Nephron (organoid): ENCODE measurements at regions not wholly inside any gene's neighbourhood (a gene's known extent, or its start where the extent isn't known, plus 50 kb on each side); places are given as distances from the start of the nearest gene placed in this dataset.

Experiments used
- H3K27ac Mint-ChIP-seq, 3 experiments: 2 replicates each; pipeline ENCODE4 v1.8.0; 2020; ENCODE audit warnings: mixed read lengths in 3 of 3, mild to moderate bottlenecking in 2 of 3, moderate library complexity in 1 of 3
- H3K27me3 Mint-ChIP-seq: 2 replicates; pipeline ENCODE4 v1.8.0; 2021; ENCODE audit warnings: low read depth, mild to moderate bottlenecking, moderate library complexity, mixed read lengths
- H3K36me3 Mint-ChIP-seq: 2 replicates; pipeline ENCODE4 v1.8.0; 2020; ENCODE audit warnings: low read depth, mixed read lengths
- H3K4me1 Mint-ChIP-seq: 2 replicates; pipeline ENCODE4 v1.8.0; 2020; ENCODE audit warnings: mixed read lengths
- H3K4me3 Mint-ChIP-seq, 3 experiments: 2 replicates each; pipeline ENCODE4 v1.8.0; 2020; ENCODE audit warnings: mild to moderate bottlenecking in 3 of 3, mixed read lengths in 3 of 3, moderate library complexity in 2 of 3
- H3K9me3 Mint-ChIP-seq: 2 replicates; pipeline ENCODE4 v1.8.0; 2020; ENCODE audit warnings: mixed read lengths
- TF ChIP-seq, protein P1 (sequence below), 3 experiments: fragments of 200-600 bp; sonication (generic); IDR thresholded peaks; one replicate each; pipeline ENCODE4 v1.5.0; 2021; ENCODE audit warnings: antibody characterized with exemption in 3 of 3; ENCODE audit not compliant: unreplicated experiment in 3 of 3

DNA sequence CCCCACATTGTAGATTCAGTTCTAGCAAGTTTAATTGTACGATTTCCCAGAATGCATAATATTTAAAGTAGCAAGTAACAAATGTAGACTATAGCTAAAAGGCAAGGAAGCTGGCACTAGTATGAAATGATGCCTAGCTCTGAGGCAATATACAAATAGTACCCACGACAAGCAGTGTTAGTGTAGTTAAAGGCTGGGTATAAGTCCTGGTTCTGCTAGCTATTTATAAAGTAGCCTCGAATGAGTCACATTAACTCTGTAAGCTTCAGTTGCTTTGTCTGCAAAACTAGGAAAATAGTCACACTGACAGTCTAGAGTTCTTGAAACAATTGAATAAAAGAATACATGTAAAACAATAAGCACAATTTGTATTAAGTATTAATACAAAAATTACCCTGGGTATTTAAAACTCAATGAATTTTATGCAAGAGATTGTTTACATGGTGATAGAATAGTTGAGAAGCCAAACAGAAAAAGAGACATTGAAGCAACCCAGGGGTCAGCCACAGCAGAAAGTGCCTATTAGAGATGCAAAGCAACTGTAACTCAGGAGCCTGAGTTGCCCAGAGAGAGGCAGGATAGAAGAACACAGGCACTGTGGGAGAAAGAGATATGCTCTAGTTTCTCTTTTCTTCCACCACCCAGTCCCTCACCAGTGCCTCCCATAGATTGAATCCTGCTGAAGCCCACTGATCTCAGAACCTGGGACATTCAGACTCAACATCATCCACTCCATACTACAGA is 949.0 kb downstream of the C4orf33 start:
- TF ChIP-seq, protein P1, sequence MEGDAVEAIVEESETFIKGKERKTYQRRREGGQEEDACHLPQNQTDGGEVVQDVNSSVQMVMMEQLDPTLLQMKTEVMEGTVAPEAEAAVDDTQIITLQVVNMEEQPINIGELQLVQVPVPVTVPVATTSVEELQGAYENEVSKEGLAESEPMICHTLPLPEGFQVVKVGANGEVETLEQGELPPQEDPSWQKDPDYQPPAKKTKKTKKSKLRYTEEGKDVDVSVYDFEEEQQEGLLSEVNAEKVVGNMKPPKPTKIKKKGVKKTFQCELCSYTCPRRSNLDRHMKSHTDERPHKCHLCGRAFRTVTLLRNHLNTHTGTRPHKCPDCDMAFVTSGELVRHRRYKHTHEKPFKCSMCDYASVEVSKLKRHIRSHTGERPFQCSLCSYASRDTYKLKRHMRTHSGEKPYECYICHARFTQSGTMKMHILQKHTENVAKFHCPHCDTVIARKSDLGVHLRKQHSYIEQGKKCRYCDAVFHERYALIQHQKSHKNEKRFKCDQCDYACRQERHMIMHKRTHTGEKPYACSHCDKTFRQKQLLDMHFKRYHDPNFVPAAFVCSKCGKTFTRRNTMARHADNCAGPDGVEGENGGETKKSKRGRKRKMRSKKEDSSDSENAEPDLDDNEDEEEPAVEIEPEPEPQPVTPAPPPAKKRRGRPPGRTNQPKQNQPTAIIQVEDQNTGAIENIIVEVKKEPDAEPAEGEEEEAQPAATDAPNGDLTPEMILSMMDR (IDR thresholded peaks at IDR 0.05; ENCODE audit: unreplicated experiment in 3 of 3), result no peak
- Mint-ChIP-seq H3K4me1 (no peaks in the 10 kb centered on the region), H3K36me3 (no peaks in the 10 kb centered on the region), H3K4me3 (no peak overlapping the region), H3K27me3 (no peaks in the 10 kb centered on the region), H3K27ac (peak overlapping the region in 1 of 3 experiments; percentile 38), H3K9me3 (peaks cover 10% of the 10 kb centered on the region)

DNA sequence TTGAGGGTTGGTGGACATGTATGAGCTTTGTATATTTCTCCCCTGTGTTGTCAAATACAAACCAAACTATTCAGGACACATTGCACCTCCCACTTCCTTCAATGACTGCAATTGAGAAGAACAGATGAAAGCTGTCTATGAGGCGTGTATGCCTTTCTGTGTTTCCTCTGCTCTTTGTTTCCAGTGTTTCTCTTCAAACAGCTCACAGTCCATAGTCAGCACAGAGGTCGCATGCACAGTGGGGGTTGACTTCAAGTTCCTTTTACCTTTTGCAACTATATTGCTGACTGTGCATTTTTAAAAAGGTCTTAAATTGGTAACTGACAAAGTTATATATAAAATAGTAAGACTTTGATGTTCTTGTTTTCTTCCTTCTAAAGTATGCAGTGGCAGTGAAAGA is 957.8 kb downstream of the C4orf33 start:
- peaks cover 11% of the 10 kb centered on the region for H3K4me1 Mint-ChIP-seq
- H3K9me3 Mint-ChIP-seq, result peaks cover 22% of the 10 kb centered on the region
- peak overlapping the region in 2 of 3 experiments; percentile 1 for H3K27ac Mint-ChIP-seq
- peaks cover 5% of the 10 kb centered on the region for H3K36me3 Mint-ChIP-seq
- TF ChIP-seq, protein P1 (IDR thresholded peaks at IDR 0.05; ENCODE audit: unreplicated experiment in 3 of 3), result no peak
- no peak overlapping the region for H3K4me3 Mint-ChIP-seq
- no peaks in the 10 kb centered on the region for H3K27me3 Mint-ChIP-seq

DNA sequence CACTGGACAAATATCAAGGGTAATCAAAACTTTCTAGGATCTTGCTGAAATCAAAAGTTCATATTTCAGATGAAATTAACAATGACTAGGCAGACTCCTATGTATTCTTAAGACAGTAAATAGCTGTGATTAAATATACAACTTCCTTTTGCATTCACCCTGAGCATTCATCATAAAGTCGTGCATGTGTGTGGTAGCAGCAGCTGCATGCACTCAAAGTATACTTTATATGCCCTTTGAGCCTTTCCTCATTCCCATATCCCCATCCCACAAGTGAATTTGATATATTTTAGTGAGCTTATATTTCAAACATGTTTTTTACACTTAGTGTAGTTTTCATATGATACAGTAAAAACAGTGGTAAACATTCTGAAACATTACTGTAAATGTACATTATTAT is 959.0 kb downstream of the C4orf33 start:
- TF ChIP-seq, protein P1 (IDR thresholded peaks at IDR 0.05; ENCODE audit: unreplicated experiment in 3 of 3), result no peak
- H3K4me3 Mint-ChIP-seq, result no peak overlapping the region
- H3K9me3 Mint-ChIP-seq, result peaks cover 18% of the 10 kb centered on the region
- peaks cover 11% of the 10 kb centered on the region for H3K4me1 Mint-ChIP-seq
- H3K36me3 Mint-ChIP-seq, result peaks cover 5% of the 10 kb centered on the region
- H3K27ac Mint-ChIP-seq, result peak overlapping the region in 2 of 3 experiments; percentile 4 to 55
- no peaks in the 10 kb centered on the region for H3K27me3 Mint-ChIP-seq

DNA sequence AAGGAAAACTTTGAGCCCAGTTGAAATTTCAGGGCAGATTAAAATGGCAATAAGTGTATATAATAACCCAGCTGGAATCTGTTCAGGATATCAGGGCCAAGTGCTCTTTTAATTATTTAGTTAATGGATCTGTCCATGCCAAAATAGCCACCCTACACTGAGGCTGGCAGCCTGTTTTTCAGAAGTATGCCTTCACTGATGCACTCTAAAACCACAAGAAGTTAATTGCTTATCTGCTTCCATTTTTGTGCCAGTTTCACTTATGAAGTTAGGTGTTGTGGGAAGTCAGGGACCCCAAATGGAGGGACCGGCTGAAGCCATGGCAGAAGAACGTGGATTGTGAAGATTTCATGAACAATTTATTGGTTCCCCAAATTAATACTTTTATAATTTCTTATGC is 960.3 kb downstream of the C4orf33 start:
- H3K9me3 Mint-ChIP-seq, result peaks cover 10% of the 10 kb centered on the region
- H3K4me3 Mint-ChIP-seq, result no peak overlapping the region
- no peaks in the 10 kb centered on the region for H3K27me3 Mint-ChIP-seq
- H3K4me1 Mint-ChIP-seq, result peaks cover 11% of the 10 kb centered on the region
- no peak overlapping the region for H3K27ac Mint-ChIP-seq
- TF ChIP-seq, protein P1 (IDR thresholded peaks at IDR 0.05; ENCODE audit: unreplicated experiment in 3 of 3), result no peak
- H3K36me3 Mint-ChIP-seq, result peaks cover 5% of the 10 kb centered on the region

DNA sequence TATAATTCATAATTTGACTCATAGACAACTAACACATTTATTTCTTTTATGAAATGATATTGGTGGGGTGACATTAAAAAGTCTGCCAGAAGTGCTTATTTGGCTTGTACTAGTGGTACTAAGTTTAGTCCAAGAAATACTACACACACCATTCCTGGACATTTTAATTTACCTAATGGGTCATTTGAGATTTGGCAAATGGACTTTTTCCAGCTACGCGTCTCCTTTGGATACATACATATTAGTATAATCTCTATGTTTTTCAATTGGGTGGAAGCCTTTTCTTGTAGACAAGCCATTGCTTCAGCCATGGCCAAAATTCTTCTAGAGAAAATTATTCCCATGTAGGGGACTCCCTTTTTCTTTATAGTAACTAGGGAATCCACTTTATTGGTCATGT is 968.5 kb downstream of the C4orf33 start:
- H3K27ac Mint-ChIP-seq, result no peak overlapping the region
- no peaks in the 10 kb centered on the region for H3K27me3 Mint-ChIP-seq
- no peaks in the 10 kb centered on the region for H3K36me3 Mint-ChIP-seq
- no peaks in the 10 kb centered on the region for H3K4me1 Mint-ChIP-seq
- H3K4me3 Mint-ChIP-seq, result no peak overlapping the region
- H3K9me3 Mint-ChIP-seq, result peaks cover 3% of the 10 kb centered on the region
- TF ChIP-seq, protein P1 (IDR thresholded peaks at IDR 0.05; ENCODE audit: unreplicated experiment in 3 of 3), result no peak

DNA sequence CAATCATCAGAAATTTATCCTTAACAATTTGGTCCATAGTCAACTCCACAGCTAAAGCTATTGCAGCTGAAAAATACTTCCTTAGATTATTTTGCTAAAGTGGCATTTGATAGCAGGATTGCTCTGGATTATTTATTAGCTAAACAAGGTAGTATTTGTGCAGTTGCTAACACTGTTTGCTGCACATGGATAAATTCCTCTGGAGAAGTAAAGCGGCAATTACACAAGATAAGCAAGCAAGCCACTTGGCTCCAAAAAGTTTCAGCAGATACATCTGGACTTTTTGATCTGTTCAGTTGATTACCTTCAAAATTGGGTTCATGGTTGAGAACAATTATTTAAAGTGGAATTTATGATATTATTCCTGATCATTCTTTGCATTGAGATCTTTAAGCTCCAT is 971.5 kb downstream of the C4orf33 start:
- Mint-ChIP-seq H3K4me3 (no peak overlapping the region), H3K27ac (no peak overlapping the region), H3K9me3 (no peaks in the 10 kb centered on the region), H3K36me3 (no peaks in the 10 kb centered on the region), H3K27me3 (no peaks in the 10 kb centered on the region), H3K4me1 (no peaks in the 10 kb centered on the region)
- TF ChIP-seq, protein P1 (IDR thresholded peaks at IDR 0.05; ENCODE audit: unreplicated experiment in 3 of 3), result no peak
